MCF 10A (cell line): ENCODE measurements at regions not wholly inside any gene's neighbourhood (a gene's known extent, or its start where the extent isn't known, plus 50 kb on each side); places are given as distances from the start of the nearest gene placed in this dataset.

Experiments used
- BruUV-seq: library from RNA; stranded (reverse); fragments of 400-500 nt; replicated peaks from 2 replicates; lab custom pipeline; 2021; lab: Mats Ljungman, UMichigan
- CTCF ChIA-PET: fragments of 300-600 bp; sonication (Branson Sonifier 250); formaldehyde crosslinking; extraction: SDS; loops from one replicate; lab custom pipeline; 2021; ENCODE audit warnings: antibody characterized with exemption, inconsistent platforms; lab: Yijun Ruan, JAX
- POLR2A ChIA-PET: fragments of 300-600, 350-650 bp; sonication (Branson Sonifier 250); formaldehyde crosslinking; extraction: SDS; loops from one replicate; lab custom pipeline; 2020; ENCODE audit warnings: antibody characterized with exemption, inconsistent platforms; lab: Yijun Ruan, JAX
- DNase-seq: peaks from one replicate; pipeline ENCODE4 v3.0.0-alpha.2; 2018; ENCODE audit not compliant: unreplicated experiment
- H3K27ac Mint-ChIP-seq: one replicate; pipeline ENCODE4 v1.8.0; 2022; ENCODE audit warnings: mild to moderate bottlenecking, low read depth, mixed read lengths; ENCODE audit not compliant: unreplicated experiment
- H3K27me3 Mint-ChIP-seq: one replicate; pipeline ENCODE4 v1.8.0; 2022; ENCODE audit warnings: mixed read lengths; ENCODE audit not compliant: insufficient read depth, unreplicated experiment
- H3K36me3 Mint-ChIP-seq: one replicate; pipeline ENCODE4 v1.8.0; 2022; ENCODE audit warnings: mild to moderate bottlenecking, moderate library complexity, mixed read lengths; ENCODE audit not compliant: insufficient read depth, unreplicated experiment
- H3K4me1 Mint-ChIP-seq: one replicate; pipeline ENCODE4 v1.8.0; 2022; ENCODE audit warnings: mixed read lengths; ENCODE audit not compliant: insufficient read depth, unreplicated experiment
- H3K4me3 Mint-ChIP-seq: one replicate; pipeline ENCODE4 v1.8.0; 2022; ENCODE audit warnings: mild to moderate bottlenecking, moderate library complexity, mixed read lengths; ENCODE audit not compliant: unreplicated experiment
- H3K9me3 Mint-ChIP-seq: one replicate; pipeline ENCODE4 v1.8.0; 2022; ENCODE audit warnings: mixed read lengths; ENCODE audit not compliant: unreplicated experiment
- CTCF ChIP-seq: fragments of 200-600 bp; IDR thresholded peaks from one replicate; pipeline ENCODE4 v1.8.0; 2022; ENCODE audit warnings: antibody characterized with exemption, mild to moderate bottlenecking; ENCODE audit not compliant: unreplicated experiment
- intact Hi-C: fragments of 100-400 bp; cut with micrococcal nuclease; formaldehyde crosslinking; loops from 2 replicates; pipeline ENCODE4 v1.14.1; 2022

GRCh38 chr13:76556627-76557026 is 329.6 kb downstream of the KCTD12 start:
- BruUV-seq = no TSS peak
- intact Hi-C loops = no loop called here
- Mint-ChIP-seq H3K27me3 (no peaks in the 10 kb centered on the region), H3K36me3 (no peaks in the 10 kb centered on the region), H3K9me3 (no peaks in the 10 kb centered on the region), H3K4me1 (no peaks in the 10 kb centered on the region), H3K4me3 (no peak overlapping the region), H3K27ac (no peak overlapping the region)
- DNase-seq = no peak
- no peak for TF ChIP-seq CTCF
- CTCF ChIA-PET = no interaction called here
- POLR2A ChIA-PET = no interaction called here

- no peaks in the 10 kb centered on the region for H3K4me1 Mint-ChIP-seq
- peaks cover 4% of the 10 kb centered on the region for H3K36me3 Mint-ChIP-seq
- no peaks in the 10 kb centered on the region for H3K9me3 Mint-ChIP-seq
- BruUV-seq = no TSS peak
- TF ChIP-seq CTCF = no peak
- CTCF ChIA-PET = no interaction called here
- POLR2A ChIA-PET = no interaction called here
- intact Hi-C loops = no loop called here
- H3K27me3 Mint-ChIP-seq = no peaks in the 10 kb centered on the region
- DNase-seq = no peak
- H3K27ac Mint-ChIP-seq = no peak overlapping the region
- no peak overlapping the region for H3K4me3 Mint-ChIP-seq
Measured at GRCh38 chr13:76552807-76553206, 333.4 kb downstream of the KCTD12 start.

- H3K4me3 Mint-ChIP-seq = no peak overlapping the region
- POLR2A ChIA-PET = no interaction called here
- no peaks in the 10 kb centered on the region for H3K9me3 Mint-ChIP-seq
- CTCF ChIA-PET = interaction anchor here (0.7 kb wide), 2 partner anchors 89 to 428 kb away, joined by 3 to 4 read pairs; no protein-coding TSS in a partner anchor
- no TSS peak for BruUV-seq
- no peaks in the 10 kb centered on the region for H3K27me3 Mint-ChIP-seq
- TF ChIP-seq CTCF = no peak
- H3K27ac Mint-ChIP-seq = no peak overlapping the region
- no peaks in the 10 kb centered on the region for H3K4me1 Mint-ChIP-seq
- no peak for DNase-seq
- peaks cover 5% of the 10 kb centered on the region for H3K36me3 Mint-ChIP-seq
- intact Hi-C loops = no loop called here
Measured at GRCh38 chr13:76552041-76552772, 334.0 kb downstream of the KCTD12 start.

GRCh38 chr13:76542176-76542575 is 344.0 kb downstream of the KCTD12 start:
- intact Hi-C loops = no loop called here
- ChIA-PET POLR2A (interaction anchor here (0.6 kb wide), 2 partner anchors 18 to 524 kb away, joined by 3 read pairs; no protein-coding TSS in a partner anchor), CTCF (no interaction called here)
- H3K4me1 Mint-ChIP-seq = no peaks in the 10 kb centered on the region
- H3K27me3 Mint-ChIP-seq = no peaks in the 10 kb centered on the region
- H3K27ac Mint-ChIP-seq = no peak overlapping the region
- no peak for TF ChIP-seq CTCF
- no peaks in the 10 kb centered on the region for H3K9me3 Mint-ChIP-seq
- no peaks in the 10 kb centered on the region for H3K36me3 Mint-ChIP-seq
- BruUV-seq = no TSS peak
- no peak for DNase-seq
- H3K4me3 Mint-ChIP-seq = no peak overlapping the region
